ENCODE measurements at regions not wholly inside any gene's neighbourhood (a gene's known extent, or its start where the extent isn't known, plus 50 kb on each side); places are given as distances from the start of the nearest gene placed in this dataset.

DNA sequence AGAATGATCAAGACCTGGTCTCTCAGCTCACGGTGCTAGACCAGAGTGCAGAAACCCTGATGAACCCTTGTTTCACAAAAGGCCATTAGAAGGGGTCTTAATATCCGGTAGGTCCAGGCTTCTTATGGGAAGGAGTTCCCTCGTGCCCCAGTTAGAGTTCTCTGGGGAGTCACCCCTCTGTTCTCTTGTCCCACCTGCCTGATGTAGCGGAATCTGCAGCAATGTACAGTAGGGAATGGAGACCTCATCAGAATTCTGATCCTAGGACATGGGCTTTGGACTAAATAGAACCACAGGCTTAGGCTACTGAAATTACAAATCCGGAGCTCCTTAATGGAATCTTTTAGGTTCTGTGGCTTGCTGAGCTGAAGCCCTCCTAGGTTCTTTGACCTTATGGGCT, 243.6 kb upstream of the IRX2 start:
- Histone ChIP-seq H3K4me3 (ENCODE audit: low read depth, low read length) (no peak overlapping the region), H3K27me3 (ENCODE audit: control insufficient read depth, insufficient read depth, low read length) (no peaks in the 10 kb centered on the region), H3K36me3 (ENCODE audit: control insufficient read depth, insufficient read depth, low read length) (no peaks in the 10 kb centered on the region)
- no peak for DNase-seq (ENCODE audit: low read depth)
- CTCF ChIA-PET, result no interaction called here
- POLR2A ChIA-PET, result no interaction called here
- TF ChIP-seq, protein P1, sequence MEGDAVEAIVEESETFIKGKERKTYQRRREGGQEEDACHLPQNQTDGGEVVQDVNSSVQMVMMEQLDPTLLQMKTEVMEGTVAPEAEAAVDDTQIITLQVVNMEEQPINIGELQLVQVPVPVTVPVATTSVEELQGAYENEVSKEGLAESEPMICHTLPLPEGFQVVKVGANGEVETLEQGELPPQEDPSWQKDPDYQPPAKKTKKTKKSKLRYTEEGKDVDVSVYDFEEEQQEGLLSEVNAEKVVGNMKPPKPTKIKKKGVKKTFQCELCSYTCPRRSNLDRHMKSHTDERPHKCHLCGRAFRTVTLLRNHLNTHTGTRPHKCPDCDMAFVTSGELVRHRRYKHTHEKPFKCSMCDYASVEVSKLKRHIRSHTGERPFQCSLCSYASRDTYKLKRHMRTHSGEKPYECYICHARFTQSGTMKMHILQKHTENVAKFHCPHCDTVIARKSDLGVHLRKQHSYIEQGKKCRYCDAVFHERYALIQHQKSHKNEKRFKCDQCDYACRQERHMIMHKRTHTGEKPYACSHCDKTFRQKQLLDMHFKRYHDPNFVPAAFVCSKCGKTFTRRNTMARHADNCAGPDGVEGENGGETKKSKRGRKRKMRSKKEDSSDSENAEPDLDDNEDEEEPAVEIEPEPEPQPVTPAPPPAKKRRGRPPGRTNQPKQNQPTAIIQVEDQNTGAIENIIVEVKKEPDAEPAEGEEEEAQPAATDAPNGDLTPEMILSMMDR (IDR thresholded peaks at IDR 0.05; ENCODE audit: insufficient read depth, low read depth, low read length), result no peak

DNA sequence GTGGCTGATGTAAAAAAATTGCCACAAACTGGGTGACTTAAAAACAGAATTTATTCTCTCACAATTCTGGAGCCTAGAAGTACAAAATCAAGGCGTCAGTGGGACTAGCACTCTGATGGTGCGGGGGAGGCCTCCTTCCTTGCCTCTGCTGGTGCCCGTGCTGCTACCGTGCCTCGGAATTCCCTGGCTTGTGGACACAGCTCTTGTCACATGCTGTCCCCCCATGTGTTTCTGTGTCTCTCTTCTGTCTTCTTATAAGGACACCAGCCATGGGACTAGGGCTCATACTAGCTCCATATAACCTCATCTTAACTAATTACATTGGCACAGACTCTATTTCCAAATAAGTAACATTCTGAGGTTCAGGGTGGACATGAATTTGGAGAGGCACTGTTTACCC, 242.3 kb upstream of the IRX2 start:
- ChIA-PET CTCF (no interaction called here), POLR2A (no interaction called here)
- TF ChIP-seq, protein P1 (IDR thresholded peaks at IDR 0.05; ENCODE audit: insufficient read depth, low read depth, low read length), result no peak
- no peak for DNase-seq (ENCODE audit: low read depth)
- Histone ChIP-seq H3K27me3 (ENCODE audit: control insufficient read depth, insufficient read depth, low read length) (no peaks in the 10 kb centered on the region), H3K4me3 (ENCODE audit: low read depth, low read length) (no peak overlapping the region), H3K36me3 (ENCODE audit: control insufficient read depth, insufficient read depth, low read length) (no peaks in the 10 kb centered on the region)

DNA sequence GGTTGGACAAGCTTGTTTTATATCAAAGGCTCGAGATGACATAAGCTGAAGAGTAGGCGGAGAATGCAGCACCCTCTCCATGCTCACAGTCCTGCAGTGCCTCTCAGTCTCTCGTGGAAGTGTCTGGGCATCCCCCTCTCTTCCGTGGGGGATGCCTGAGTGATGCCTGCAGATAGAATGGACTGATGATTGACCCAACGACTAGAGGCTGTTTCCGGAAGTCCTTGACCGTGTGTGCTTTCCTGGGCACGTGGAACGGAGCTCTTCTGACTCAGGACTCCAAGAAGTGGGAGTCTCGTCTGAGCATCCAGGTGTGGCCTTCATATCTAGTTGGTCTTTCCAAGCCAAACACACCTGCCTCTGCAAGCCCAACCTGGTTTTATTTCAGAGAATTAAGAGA, 241.8 kb upstream of the IRX2 start:
- ChIA-PET POLR2A (no interaction called here), CTCF (no interaction called here)
- DNase-seq (ENCODE audit: low read depth), result no peak
- TF ChIP-seq, protein P1 (IDR thresholded peaks at IDR 0.05; ENCODE audit: insufficient read depth, low read depth, low read length), result no peak
- H3K27me3 ChIP-seq (ENCODE audit: control insufficient read depth, insufficient read depth, low read length), result no peaks in the 10 kb centered on the region
- no peak overlapping the region for H3K4me3 ChIP-seq (ENCODE audit: low read depth, low read length)
- no peaks in the 10 kb centered on the region for H3K36me3 ChIP-seq (ENCODE audit: control insufficient read depth, insufficient read depth, low read length)

DNA sequence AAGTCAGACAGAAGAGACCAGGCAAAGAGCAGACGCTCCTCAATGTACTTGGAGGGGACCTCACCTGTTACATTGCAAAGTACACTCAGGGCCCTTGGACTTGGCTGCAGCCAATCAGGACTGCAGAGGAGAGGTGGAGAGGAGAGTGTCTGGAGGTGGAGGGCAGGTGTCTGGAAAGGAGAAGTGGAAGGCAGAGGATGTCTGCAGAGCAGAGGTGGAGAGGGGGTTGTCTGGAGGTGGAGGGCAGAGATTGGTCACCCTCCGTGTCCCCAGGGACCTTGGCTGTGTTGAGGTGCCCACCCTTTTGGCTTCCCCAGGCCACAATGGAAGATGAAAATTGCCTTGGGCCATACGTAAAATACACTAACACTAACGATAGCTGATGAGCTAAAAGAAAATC, 241.3 kb upstream of the IRX2 start:
- ChIA-PET POLR2A (no interaction called here), CTCF (no interaction called here)

DNA sequence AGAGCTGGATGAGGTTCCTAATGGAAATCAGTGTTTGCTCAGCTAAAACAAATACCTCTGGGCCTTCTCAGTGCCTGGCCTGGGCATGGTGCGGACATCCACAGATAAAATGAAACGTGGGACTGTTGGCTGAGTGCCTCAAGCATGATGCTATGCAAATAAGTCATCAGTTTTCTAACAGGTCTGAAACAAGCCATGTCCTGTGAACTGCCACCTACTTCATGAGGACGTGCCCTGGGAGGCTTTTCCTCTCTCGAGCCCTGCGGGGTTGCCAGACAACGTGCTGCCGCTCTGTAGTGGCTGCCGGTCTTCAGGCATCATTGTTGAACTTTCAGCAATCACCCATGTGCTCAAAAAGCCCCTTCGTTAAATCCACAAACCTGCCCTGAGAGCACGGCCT, 240.4 kb upstream of the IRX2 start:
- Histone ChIP-seq H3K27me3 (ENCODE audit: control insufficient read depth, insufficient read depth, low read length) (no peaks in the 10 kb centered on the region), H3K36me3 (ENCODE audit: control insufficient read depth, insufficient read depth, low read length) (no peaks in the 10 kb centered on the region), H3K4me3 (ENCODE audit: low read depth, low read length) (no peak overlapping the region)
- POLR2A ChIA-PET, result no interaction called here
- CTCF ChIA-PET, result no interaction called here
- TF ChIP-seq, protein P1 (IDR thresholded peaks at IDR 0.05; ENCODE audit: insufficient read depth, low read depth, low read length), result no peak
- no peak for DNase-seq (ENCODE audit: low read depth)

More for the DNA sequence above, 241.3 kb upstream of the IRX2 start:
- H3K27me3 ChIP-seq (ENCODE audit: control insufficient read depth, insufficient read depth, low read length), result no peaks in the 10 kb centered on the region
- TF ChIP-seq, protein P1 (IDR thresholded peaks at IDR 0.05; ENCODE audit: insufficient read depth, low read depth, low read length), result no peak
- no peaks in the 10 kb centered on the region for H3K36me3 ChIP-seq (ENCODE audit: control insufficient read depth, insufficient read depth, low read length)
- DNase-seq (ENCODE audit: low read depth), result no peak
- H3K4me3 ChIP-seq (ENCODE audit: low read depth, low read length), result no peak overlapping the region
